ENCODE measurements at regions not wholly inside any gene's neighbourhood (a gene's known extent, or its start where the extent isn't known, plus 50 kb on each side); places are given as distances from the start of the nearest gene placed in this dataset.

DNA sequence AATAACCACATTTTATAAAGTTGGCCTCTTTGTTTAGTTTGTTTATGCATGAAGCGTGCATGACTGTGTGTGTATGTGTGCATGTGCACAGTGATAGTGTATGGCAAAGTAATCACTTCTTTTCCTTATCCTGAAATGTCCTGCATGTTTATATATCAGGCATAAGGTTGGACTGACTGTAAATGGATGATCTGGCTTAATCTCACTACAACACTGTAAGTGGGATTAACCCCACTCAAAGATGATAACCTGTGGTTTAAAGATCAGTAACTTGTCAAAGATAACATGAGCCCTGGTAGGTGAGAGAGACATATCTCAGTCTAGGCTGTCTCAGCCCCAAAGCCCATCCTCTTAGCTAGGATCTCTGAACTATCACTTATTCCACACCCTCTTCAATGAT, 376.6 kb upstream of the TSHZ2 start:
- TF ChIP-seq, protein P1, sequence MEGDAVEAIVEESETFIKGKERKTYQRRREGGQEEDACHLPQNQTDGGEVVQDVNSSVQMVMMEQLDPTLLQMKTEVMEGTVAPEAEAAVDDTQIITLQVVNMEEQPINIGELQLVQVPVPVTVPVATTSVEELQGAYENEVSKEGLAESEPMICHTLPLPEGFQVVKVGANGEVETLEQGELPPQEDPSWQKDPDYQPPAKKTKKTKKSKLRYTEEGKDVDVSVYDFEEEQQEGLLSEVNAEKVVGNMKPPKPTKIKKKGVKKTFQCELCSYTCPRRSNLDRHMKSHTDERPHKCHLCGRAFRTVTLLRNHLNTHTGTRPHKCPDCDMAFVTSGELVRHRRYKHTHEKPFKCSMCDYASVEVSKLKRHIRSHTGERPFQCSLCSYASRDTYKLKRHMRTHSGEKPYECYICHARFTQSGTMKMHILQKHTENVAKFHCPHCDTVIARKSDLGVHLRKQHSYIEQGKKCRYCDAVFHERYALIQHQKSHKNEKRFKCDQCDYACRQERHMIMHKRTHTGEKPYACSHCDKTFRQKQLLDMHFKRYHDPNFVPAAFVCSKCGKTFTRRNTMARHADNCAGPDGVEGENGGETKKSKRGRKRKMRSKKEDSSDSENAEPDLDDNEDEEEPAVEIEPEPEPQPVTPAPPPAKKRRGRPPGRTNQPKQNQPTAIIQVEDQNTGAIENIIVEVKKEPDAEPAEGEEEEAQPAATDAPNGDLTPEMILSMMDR (IDR thresholded peaks at IDR 0.05; ENCODE audit: control insufficient read depth, extremely low read depth, insufficient read depth), result no peak
- H3K4me3 ChIP-seq (ENCODE audit: low read depth, low read length), result no peak overlapping the region
- DNase-seq (ENCODE audit: low read depth), result no peak

DNA sequence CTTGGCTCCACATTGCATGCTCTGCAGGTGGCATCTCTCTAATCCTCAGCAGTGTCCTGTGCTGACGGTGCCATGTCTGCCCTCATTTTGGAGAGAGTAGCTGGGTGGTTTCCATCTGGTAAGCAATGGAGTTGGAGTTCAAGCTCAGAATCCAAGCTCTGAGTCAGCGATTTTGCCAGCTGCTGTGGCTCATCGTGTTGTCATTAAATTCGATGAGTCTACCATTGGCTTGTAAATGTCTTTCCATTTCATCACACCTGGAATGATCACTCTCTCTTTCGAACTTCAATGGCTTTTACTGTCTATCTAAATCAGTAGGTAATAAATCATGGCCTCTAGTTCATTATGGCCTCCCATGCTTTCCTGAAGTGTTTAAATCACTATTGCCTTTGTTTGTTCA, 378.5 kb upstream of the TSHZ2 start:
- no peak overlapping the region for H3K4me3 ChIP-seq (ENCODE audit: low read depth, low read length)
- TF ChIP-seq, protein P1 (IDR thresholded peaks at IDR 0.05; ENCODE audit: control insufficient read depth, extremely low read depth, insufficient read depth), result no peak
- DNase-seq (ENCODE audit: low read depth), result no peak

DNA sequence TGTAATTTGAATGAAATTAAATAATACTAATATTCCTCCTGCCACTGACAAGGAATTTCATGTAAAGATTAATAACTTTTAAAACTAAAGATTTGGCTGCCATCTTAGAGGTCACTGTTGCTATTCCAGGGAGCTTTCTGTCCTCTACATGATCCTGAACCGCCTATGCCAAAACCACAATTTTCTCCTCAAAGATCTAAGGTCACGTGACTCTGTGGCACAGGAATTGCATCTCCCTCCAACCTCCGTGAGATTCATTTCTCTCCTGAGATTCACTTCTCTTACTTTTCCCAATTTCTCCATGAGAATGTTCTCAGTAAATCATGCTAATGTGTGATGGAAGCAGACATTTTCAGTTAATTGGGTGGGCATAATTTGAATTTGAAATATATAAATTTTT, 379.6 kb upstream of the TSHZ2 start:
- no peak for DNase-seq (ENCODE audit: low read depth)
- H3K4me3 ChIP-seq (ENCODE audit: low read depth, low read length), result no peak overlapping the region
- TF ChIP-seq, protein P1 (IDR thresholded peaks at IDR 0.05; ENCODE audit: control insufficient read depth, extremely low read depth, insufficient read depth), result no peak

DNA sequence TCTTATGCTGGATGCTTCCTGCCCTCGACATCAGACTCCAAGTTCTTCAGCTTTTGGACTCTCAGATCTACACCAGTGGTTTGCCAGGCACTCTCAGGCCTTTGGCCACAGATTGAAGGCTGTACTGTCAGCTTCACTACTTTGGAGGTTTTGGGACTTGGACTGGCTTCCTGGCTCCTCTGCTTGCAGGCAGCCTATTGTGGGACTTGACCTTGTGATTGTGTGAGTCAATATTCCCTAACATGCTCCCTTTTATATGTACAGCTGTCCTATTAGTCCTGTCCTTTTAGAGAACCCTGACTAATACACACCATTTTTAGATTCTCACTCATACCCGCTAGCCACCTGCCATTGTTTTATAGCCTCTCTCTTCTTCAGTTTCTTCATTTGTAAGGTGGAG, 382.1 kb upstream of the TSHZ2 start:
- TF ChIP-seq, protein P1 (IDR thresholded peaks at IDR 0.05; ENCODE audit: control insufficient read depth, extremely low read depth, insufficient read depth), result no peak
- DNase-seq (ENCODE audit: low read depth), result no peak

DNA sequence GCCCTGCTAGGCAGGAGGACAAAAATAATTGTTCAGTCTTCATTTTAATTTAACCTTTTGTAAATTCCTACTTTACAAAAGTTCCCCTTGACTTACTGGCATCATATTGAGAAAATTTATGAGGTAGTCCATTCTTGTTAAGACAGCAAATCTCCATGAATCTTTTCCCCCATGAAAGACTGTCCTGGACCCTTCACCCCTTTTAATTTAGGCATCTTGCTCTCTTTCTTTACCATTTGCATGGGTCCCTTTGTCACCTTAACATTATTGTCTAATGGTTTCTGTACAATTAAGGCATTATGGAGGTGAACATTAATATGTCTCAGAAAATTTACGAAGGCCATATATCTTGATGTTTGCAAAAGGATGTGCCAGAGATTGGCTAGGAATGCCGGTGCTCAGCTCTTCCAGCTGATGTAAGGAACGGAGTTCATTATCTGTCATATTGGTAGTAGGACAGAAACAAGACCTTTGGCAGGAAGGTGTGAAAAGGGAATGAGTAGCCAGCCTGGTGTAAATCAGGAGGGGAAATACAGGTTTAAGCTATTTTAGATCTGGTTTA, 382.8 kb upstream of the TSHZ2 start:
- TF ChIP-seq, protein P1 (IDR thresholded peaks at IDR 0.05; ENCODE audit: control insufficient read depth, extremely low read depth, insufficient read depth), result no peak

More for the DNA sequence above, 382.1 kb upstream of the TSHZ2 start:
- H3K4me3 ChIP-seq (ENCODE audit: low read depth, low read length), result no peak overlapping the region

DNA sequence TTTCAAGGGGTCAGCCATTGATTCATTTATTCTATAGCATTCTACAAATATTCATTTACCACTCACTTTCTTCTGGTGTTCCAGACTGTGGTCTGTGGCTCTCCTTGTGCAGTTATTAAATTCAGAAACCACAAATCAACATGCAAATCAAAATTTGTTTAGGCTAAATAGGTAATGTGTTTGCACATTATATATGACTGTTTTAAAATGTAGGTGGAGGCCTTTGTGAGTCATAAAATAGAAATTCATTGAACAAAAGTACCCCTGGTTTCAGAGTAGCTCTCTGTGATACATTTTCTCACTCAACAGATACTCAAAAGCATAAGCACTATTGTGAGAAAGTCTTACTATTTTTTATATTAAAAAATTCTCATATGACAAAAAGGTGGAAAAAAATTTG, 385.5 kb upstream of the TSHZ2 start:
- no peak for DNase-seq (ENCODE audit: low read depth)
- no peak overlapping the region for H3K4me3 ChIP-seq (ENCODE audit: low read depth, low read length)
- TF ChIP-seq, protein P1 (IDR thresholded peaks at IDR 0.05; ENCODE audit: control insufficient read depth, extremely low read depth, insufficient read depth), result no peak

More for the DNA sequence above, 382.8 kb upstream of the TSHZ2 start:
- H3K4me3 ChIP-seq (ENCODE audit: low read depth, low read length), result no peak overlapping the region
- DNase-seq (ENCODE audit: low read depth), result no peak

DNA sequence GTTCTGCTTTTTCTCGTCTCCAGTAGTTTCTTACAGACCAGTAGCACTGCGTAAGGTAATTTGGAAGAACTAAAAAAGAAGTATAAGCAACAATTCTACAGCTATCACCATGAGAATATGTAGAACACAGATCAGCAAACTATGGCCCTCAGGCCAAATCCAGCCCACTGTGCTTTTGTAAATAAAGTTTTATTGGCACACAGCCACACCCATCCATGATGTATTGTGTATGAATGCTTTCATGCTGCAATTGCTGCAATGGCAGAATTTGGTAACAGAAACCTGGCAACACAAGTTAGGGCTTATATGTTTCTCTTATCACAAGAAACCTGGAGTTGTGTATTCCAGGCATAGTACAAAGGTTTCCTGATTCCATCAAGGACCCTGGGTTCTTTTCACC, 386.8 kb upstream of the TSHZ2 start:
- TF ChIP-seq, protein P1 (IDR thresholded peaks at IDR 0.05; ENCODE audit: control insufficient read depth, extremely low read depth, insufficient read depth), result no peak
- DNase-seq (ENCODE audit: low read depth), result no peak
- H3K4me3 ChIP-seq (ENCODE audit: low read depth, low read length), result no peak overlapping the region

All from LNCaP clone FGC (cell line).